ENCODE measurements at regions not wholly inside any gene's neighbourhood (a gene's known extent, or its start where the extent isn't known, plus 50 kb on each side); places are given as distances from the start of the nearest gene placed in this dataset.
"Not testable (repeated sequence)": the region's sequence is repeated elsewhere in the genome, so short reads cannot be mapped to it uniquely, and the experiment has no call there.

DNA sequence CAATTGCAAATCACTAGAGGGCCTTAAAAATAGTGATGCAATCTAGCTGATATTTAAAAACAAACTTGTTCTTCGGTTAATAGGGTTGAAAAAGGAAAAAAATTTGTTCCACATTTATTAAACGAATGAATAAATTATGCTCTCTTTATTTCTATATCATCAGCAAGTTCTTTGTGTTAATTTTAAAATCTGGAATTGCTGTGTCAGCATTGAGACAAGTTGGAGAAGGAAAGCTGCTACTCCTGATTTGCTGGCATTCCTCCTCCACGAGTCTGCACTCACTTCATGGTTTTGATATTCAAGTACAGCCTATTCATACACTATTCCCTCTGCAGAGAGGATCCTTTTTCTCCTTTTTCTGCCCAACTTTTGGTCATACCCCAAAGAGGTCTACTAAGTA, 117.6 kb downstream of the MRPL39 start:
- intact Hi-C loops (cut with DNase I), result no loop called here
- H3K27me3 ChIP-seq, result no peaks in the 10 kb centered on the region
- H3K36me3 ChIP-seq, result no peaks in the 10 kb centered on the region
- no peak for DNase-seq (ENCODE audit: extremely low spot score in 2 of 2)
- no peaks in the 10 kb centered on the region for H3K4me1 ChIP-seq
- no peaks in the 10 kb centered on the region for H3K9me3 ChIP-seq
- H3K4me3 ChIP-seq, result no peak overlapping the region
- TF ChIP-seq POLR2A (IDR thresholded peaks at IDR 0.05) (no peak), POLR2AphosphoS5 (IDR thresholded peaks at IDR 0.05; ENCODE audit: insufficient read depth in 1 of 2, low read depth in 1 of 2) (no peak)
- TF ChIP-seq, protein P1, sequence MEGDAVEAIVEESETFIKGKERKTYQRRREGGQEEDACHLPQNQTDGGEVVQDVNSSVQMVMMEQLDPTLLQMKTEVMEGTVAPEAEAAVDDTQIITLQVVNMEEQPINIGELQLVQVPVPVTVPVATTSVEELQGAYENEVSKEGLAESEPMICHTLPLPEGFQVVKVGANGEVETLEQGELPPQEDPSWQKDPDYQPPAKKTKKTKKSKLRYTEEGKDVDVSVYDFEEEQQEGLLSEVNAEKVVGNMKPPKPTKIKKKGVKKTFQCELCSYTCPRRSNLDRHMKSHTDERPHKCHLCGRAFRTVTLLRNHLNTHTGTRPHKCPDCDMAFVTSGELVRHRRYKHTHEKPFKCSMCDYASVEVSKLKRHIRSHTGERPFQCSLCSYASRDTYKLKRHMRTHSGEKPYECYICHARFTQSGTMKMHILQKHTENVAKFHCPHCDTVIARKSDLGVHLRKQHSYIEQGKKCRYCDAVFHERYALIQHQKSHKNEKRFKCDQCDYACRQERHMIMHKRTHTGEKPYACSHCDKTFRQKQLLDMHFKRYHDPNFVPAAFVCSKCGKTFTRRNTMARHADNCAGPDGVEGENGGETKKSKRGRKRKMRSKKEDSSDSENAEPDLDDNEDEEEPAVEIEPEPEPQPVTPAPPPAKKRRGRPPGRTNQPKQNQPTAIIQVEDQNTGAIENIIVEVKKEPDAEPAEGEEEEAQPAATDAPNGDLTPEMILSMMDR (IDR thresholded peaks at IDR 0.05), result no peak
- no peak overlapping the region for H3K27ac ChIP-seq

DNA sequence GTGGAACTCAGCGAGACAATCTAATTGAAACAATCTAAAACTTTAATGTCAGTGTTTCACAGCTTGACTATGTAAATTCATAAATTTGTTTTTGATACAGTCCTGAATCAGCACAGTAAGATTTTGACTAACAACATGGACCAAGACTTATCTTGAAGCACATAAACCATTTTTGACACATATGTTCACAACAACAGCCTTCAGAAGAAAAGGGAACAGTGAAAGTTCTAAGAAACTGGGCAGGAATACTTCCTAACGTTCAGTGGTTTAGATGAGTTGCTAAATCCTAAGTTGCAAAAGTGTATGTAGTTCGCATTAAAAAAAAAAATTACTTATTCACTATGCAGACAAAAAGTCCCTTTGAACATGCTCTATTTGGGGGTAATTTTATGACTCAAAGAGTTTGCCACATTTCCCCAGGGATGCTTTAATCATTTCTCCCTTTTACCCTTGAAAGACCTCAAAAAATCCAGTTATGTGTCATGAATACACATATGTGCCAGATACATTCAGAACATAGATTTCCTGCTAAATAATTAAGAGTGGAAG, 120.2 kb downstream of the MRPL39 start:
- DNase-seq (ENCODE audit: extremely low spot score in 2 of 2), result no peak
- Histone ChIP-seq H3K36me3 (no peaks in the 10 kb centered on the region), H3K9me3 (no peaks in the 10 kb centered on the region), H3K27ac (no peak overlapping the region), H3K4me1 (no peaks in the 10 kb centered on the region), H3K27me3 (no peaks in the 10 kb centered on the region), H3K4me3 (no peak overlapping the region)
- intact Hi-C loops (cut with DNase I), result no loop called here
- TF ChIP-seq POLR2AphosphoS5 (IDR thresholded peaks at IDR 0.05; ENCODE audit: insufficient read depth in 1 of 2, low read depth in 1 of 2) (no peak), POLR2A (IDR thresholded peaks at IDR 0.05) (no peak)
- TF ChIP-seq, protein P1 (IDR thresholded peaks at IDR 0.05), result no peak

DNA sequence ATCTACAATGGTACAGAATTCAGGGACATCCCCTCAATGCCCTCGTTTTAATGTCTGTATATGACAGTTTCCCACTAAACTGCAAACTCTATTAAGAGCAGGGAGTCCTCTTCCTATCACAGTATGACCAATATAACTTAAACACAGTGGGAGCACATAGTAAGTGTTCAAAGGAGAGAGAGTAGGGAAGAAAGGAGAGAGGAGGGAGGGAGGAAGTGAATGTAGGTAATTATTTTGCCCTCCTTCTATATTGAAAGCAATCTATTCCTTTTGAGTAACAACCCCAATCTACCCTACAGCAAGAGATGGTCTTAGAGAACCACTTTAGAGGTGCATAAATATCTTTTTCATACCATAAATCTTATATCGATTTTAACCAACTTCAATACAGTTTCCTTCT, 121.4 kb downstream of the MRPL39 start:
- no peaks in the 10 kb centered on the region for H3K4me1 ChIP-seq
- no peaks in the 10 kb centered on the region for H3K36me3 ChIP-seq
- intact Hi-C loops (cut with DNase I), result no loop called here
- H3K27me3 ChIP-seq, result no peaks in the 10 kb centered on the region
- no peak for TF ChIP-seq POLR2A (IDR thresholded peaks at IDR 0.05)
- TF ChIP-seq, protein P1 (IDR thresholded peaks at IDR 0.05), result no peak
- TF ChIP-seq POLR2AphosphoS5 (IDR thresholded peaks at IDR 0.05; ENCODE audit: insufficient read depth in 1 of 2, low read depth in 1 of 2), result no peak
- no peak overlapping the region for H3K4me3 ChIP-seq
- no peak for DNase-seq (ENCODE audit: extremely low spot score in 2 of 2)
- no peaks in the 10 kb centered on the region for H3K9me3 ChIP-seq
- H3K27ac ChIP-seq, result no peak overlapping the region

DNA sequence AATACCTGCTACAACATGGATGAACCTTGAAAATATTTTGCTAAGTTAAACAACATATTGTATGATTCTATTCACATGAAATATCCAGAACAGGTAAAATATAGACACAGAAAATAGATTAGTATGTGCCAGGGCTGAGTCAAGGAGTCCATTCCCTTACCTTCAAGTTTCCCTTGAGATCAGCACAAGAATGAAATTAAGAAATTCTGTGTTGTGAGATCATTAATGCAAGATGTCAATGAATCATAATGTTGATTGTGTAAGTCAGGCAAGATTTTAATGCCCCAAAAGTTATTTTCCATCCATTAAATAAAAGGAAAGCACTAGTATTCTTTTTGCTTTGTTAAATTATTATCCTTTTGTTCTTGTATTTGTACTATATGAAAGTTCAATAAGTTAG, 139.4 kb downstream of the MRPL39 start:
- intact Hi-C loops (cut with DNase I), result no loop called here
- no peak for DNase-seq (ENCODE audit: extremely low spot score in 2 of 2)
- no peaks in the 10 kb centered on the region for H3K36me3 ChIP-seq

DNA sequence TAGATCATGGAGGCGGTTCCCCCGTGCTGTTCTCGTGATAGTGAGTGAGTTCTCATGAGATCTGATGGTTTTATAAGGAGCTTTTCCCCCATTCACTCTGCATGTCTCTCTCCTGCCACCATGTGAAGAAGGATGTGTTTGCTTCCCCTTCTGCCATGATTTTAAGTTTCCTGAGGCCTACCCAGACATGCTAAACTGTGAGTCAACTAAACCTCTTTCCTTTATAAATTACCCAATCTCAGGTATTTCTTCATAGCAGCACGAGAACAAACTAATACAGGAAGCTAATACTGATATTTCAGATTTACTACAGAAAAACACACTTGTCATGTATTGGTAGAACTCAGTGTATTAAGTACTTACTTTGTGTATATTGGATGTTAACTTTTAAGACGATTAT, 140.2 kb downstream of the MRPL39 start:
- intact Hi-C loops (cut with DNase I); H3K4me1 ChIP-seq; H3K9me3 ChIP-seq; H3K27ac ChIP-seq; DNase-seq (ENCODE audit: extremely low spot score in 2 of 2); H3K36me3 ChIP-seq; H3K27me3 ChIP-seq; H3K4me3 ChIP-seq: not testable (repeated sequence)

More for the DNA sequence above, 139.4 kb downstream of the MRPL39 start:
- Histone ChIP-seq H3K4me1 (no peaks in the 10 kb centered on the region), H3K27ac (no peak overlapping the region), H3K4me3 (no peak overlapping the region), H3K27me3 (no peaks in the 10 kb centered on the region), H3K9me3 (no peaks in the 10 kb centered on the region)
- TF ChIP-seq POLR2AphosphoS5 (IDR thresholded peaks at IDR 0.05; ENCODE audit: insufficient read depth in 1 of 2, low read depth in 1 of 2) (no peak), POLR2A (IDR thresholded peaks at IDR 0.05) (no peak)
- TF ChIP-seq, protein P1 (IDR thresholded peaks at IDR 0.05), result no peak

Data from vagina (tissue), 2 donors.